HL-60 (cell line): ENCODE measurements at regions not wholly inside any gene's neighbourhood (a gene's known extent, or its start where the extent isn't known, plus 50 kb on each side); places are given as distances from the start of the nearest gene placed in this dataset.

Experiments used
- DNase-seq, 2 experiments: peaks; one replicate each; pipeline ENCODE4 v3.0.0-alpha.2; 2010 to 2020; ENCODE audit warnings: low read depth in 1 of 2, low spot score in 1 of 2
- H3K27ac ChIP-seq: fragments of 250-450 bp; sonication (Bioruptor Pico); replicated peaks from 2 replicates; pipeline ENCODE4 v1.5.1; 2020; ENCODE audit warnings: mild to moderate bottlenecking, moderate library complexity
- H3K27me3 ChIP-seq: fragments of 250-450 bp; sonication (Bioruptor Pico); 2 replicates; pipeline ENCODE4 v1.5.1; 2021; ENCODE audit warnings: mild to moderate bottlenecking, moderate library complexity; ENCODE audit not compliant: insufficient read depth, poor library complexity, severe bottlenecking
- H3K4me3 ChIP-seq: replicated peaks from 2 replicates; pipeline ENCODE4 v1.5.1; 2011; ENCODE audit warnings: mild to moderate bottlenecking, control low read depth, low read length; ENCODE audit not compliant: insufficient read depth
- GABPA ChIP-seq: IDR thresholded peaks from 2 replicates; pipeline ENCODE4 v1.6.1; 2012; ENCODE audit warnings: low read depth
- POLR2AphosphoS5 ChIP-seq: IDR thresholded peaks from 2 replicates; pipeline ENCODE4 v1.6.1; 2012; ENCODE audit warnings: low read depth
- SPI1 ChIP-seq: IDR thresholded peaks from 2 replicates; pipeline ENCODE4 v1.6.1; 2012; ENCODE audit warnings: low read depth, mild to moderate bottlenecking, borderline replicate concordance
- TF ChIP-seq, protein P1 (sequence below): IDR thresholded peaks from one replicate; pipeline ENCODE4 v1.5.1; 2011; ENCODE audit warnings: low read length, control low read depth, inconsistent platforms; ENCODE audit not compliant: insufficient read depth
- TF ChIP-seq, protein P2 (sequence below): IDR thresholded peaks from 2 replicates; pipeline ENCODE4 v1.6.1; 2012; ENCODE audit warnings: low read depth; ENCODE audit not compliant: insufficient replicate concordance

DNA sequence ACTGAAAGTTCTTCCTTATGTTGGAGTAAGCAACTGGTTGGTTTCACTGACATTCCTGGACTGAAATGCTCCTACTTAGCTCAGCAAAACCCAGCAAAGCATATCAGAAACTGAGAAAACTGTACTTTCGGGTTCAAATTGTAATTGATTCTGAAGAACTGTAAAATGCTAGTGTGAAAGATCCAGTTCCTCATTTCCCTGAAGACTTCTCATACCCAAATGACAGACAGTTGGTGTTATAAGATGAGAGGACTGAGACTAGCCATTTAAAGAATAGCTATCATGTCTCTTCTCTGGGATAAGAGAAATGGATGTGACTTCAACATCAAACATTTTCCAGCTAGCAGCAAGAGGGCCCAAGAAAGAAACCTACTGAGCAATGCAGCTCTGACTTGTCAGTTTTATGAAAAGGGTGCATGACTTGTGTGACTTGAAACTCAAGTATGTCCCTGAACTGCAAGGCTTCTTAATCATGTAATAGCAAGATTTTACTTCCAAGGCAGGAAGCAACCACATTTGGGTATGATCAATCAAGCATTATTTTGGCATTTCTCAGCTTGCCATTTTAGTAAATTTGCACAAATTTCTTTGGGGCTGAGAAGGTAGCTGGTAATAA, 420.3 kb upstream of the MMADHC start:
- H3K27ac ChIP-seq = no peak overlapping the region
- no peak for DNase-seq

DNA sequence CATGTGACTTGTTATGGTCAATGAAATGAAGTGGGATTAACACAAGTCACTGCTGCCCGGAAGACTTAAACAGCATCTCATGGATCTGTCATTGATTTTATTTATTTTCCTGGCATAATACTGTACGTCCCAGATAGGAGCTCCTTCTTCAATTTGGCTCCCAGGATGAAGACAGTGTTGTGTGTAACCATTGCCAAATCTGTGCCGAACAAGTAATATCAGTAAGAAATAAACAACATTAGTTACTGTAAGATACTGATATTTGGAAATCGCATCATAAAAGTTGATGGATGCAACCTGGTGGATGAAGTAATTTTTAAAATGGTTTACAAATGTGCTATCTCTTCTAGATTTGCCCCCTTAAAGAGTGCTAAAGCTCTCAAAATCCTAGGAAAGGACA, 419.0 kb upstream of the MMADHC start:
- Histone ChIP-seq H3K27me3 (no peaks in the 10 kb centered on the region), H3K27ac (no peak overlapping the region), H3K4me3 (no peak overlapping the region)
- no peak for DNase-seq
- TF ChIP-seq POLR2AphosphoS5 (no peak), SPI1 (no peak), GABPA (no peak)
- TF ChIP-seq, protein P1, sequence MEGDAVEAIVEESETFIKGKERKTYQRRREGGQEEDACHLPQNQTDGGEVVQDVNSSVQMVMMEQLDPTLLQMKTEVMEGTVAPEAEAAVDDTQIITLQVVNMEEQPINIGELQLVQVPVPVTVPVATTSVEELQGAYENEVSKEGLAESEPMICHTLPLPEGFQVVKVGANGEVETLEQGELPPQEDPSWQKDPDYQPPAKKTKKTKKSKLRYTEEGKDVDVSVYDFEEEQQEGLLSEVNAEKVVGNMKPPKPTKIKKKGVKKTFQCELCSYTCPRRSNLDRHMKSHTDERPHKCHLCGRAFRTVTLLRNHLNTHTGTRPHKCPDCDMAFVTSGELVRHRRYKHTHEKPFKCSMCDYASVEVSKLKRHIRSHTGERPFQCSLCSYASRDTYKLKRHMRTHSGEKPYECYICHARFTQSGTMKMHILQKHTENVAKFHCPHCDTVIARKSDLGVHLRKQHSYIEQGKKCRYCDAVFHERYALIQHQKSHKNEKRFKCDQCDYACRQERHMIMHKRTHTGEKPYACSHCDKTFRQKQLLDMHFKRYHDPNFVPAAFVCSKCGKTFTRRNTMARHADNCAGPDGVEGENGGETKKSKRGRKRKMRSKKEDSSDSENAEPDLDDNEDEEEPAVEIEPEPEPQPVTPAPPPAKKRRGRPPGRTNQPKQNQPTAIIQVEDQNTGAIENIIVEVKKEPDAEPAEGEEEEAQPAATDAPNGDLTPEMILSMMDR = no peak
- TF ChIP-seq, protein P2, sequence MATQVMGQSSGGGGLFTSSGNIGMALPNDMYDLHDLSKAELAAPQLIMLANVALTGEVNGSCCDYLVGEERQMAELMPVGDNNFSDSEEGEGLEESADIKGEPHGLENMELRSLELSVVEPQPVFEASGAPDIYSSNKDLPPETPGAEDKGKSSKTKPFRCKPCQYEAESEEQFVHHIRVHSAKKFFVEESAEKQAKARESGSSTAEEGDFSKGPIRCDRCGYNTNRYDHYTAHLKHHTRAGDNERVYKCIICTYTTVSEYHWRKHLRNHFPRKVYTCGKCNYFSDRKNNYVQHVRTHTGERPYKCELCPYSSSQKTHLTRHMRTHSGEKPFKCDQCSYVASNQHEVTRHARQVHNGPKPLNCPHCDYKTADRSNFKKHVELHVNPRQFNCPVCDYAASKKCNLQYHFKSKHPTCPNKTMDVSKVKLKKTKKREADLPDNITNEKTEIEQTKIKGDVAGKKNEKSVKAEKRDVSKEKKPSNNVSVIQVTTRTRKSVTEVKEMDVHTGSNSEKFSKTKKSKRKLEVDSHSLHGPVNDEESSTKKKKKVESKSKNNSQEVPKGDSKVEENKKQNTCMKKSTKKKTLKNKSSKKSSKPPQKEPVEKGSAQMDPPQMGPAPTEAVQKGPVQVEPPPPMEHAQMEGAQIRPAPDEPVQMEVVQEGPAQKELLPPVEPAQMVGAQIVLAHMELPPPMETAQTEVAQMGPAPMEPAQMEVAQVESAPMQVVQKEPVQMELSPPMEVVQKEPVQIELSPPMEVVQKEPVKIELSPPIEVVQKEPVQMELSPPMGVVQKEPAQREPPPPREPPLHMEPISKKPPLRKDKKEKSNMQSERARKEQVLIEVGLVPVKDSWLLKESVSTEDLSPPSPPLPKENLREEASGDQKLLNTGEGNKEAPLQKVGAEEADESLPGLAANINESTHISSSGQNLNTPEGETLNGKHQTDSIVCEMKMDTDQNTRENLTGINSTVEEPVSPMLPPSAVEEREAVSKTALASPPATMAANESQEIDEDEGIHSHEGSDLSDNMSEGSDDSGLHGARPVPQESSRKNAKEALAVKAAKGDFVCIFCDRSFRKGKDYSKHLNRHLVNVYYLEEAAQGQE = no peak

More for the DNA sequence above, 420.3 kb upstream of the MMADHC start:
- Histone ChIP-seq H3K4me3 (no peak overlapping the region), H3K27me3 (no peaks in the 10 kb centered on the region)
- TF ChIP-seq POLR2AphosphoS5 = no peak
- TF ChIP-seq, protein P2 = no peak
- TF ChIP-seq SPI1 = no peak

DNA sequence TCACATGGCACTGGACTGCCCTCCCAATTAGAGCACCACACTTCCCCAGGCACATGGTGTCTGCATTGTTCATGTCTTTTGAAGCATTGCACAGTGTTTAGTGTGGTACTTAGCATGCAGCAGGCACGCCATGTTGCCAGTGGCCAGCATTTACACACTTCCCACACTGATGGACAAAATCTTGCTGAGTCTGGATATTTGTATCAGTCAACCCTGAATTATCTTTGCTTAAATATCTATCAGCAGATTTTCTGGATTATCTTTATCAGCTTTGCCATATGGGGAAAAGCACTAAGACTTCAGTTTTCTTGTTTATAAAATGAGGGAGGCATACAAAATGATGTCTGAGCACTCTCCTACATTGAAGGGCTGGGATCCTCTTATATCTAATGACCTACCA, 416.0 kb upstream of the MMADHC start:
- TF ChIP-seq GABPA (no peak), SPI1 (no peak), POLR2AphosphoS5 (no peak)
- TF ChIP-seq, protein P1 = no peak
- TF ChIP-seq, protein P2 = no peak
- no peak for DNase-seq
- Histone ChIP-seq H3K4me3 (no peak overlapping the region), H3K27me3 (no peaks in the 10 kb centered on the region), H3K27ac (no peak overlapping the region)
